ENCODE measurements at regions not wholly inside any gene's neighbourhood (a gene's known extent, or its start where the extent isn't known, plus 50 kb on each side); places are given as distances from the start of the nearest gene placed in this dataset.

GRCh38 chrX:99722094-99722493 is 688.0 kb downstream of the PCDH19 start:
- H4K20me1 ChIP-seq (ENCODE audit: insufficient read depth, low read length) = no peaks in the 10 kb centered on the region
- no peaks in the 10 kb centered on the region for H3K27me3 ChIP-seq (ENCODE audit: control insufficient read depth in 2 of 2, insufficient read depth in 2 of 2, low read length in 2 of 2)
- no peaks in the 10 kb centered on the region for H3K36me3 ChIP-seq (replicated peaks in 1 of 2; ENCODE audit: control insufficient read depth in 1 of 2, insufficient read depth in 2 of 2, low read length in 2 of 2)
- no peak overlapping the region for H3K9ac ChIP-seq (ENCODE audit: insufficient read depth, low read length, poor library complexity, severe bottlenecking)
- H3K27ac ChIP-seq (ENCODE audit: low read depth in 1 of 2, low read length in 2 of 2) = no peak overlapping the region
- H2AFZ ChIP-seq (ENCODE audit: insufficient read depth, low read depth, low read length, poor library complexity, severe bottlenecking) = no peak overlapping the region
- peaks cover 4 to 32% of the 10 kb centered on the region in 2 donors for H3K9me3 ChIP-seq (replicated peaks in 1 of 2; ENCODE audit: control insufficient read depth in 1 of 2, insufficient read depth in 1 of 2, low read length in 2 of 2)
- H3K4me3 ChIP-seq (replicated peaks in 1 of 3; ENCODE audit: low read depth in 2 of 3, low read length in 3 of 3) = no peak overlapping the region
- no peak overlapping the region for H3K4me3 Mint-ChIP-seq
- no peaks in the 10 kb centered on the region for H3K4me1 Mint-ChIP-seq
- peaks cover 1 to 23% (median 5%) of the 10 kb centered on the region in 7 donors for H3K9me3 Mint-ChIP-seq
- H3K4me1 ChIP-seq (ENCODE audit: control insufficient read depth in 1 of 2, insufficient read depth in 2 of 2, low read length in 2 of 2) = no peaks in the 10 kb centered on the region
- peaks cover 0 to under 1% (median 0%) of the 10 kb centered on the region in 3 donors for H3K27me3 Mint-ChIP-seq (ENCODE audit: low read depth in 3 of 3)
- intact Hi-C loops (cut with micrococcal nuclease) = no loop called here
- no peak overlapping the region for H3K27ac Mint-ChIP-seq
- no peak for DNase-seq
- no peak overlapping the region for H3K4me2 ChIP-seq (replicated peaks; ENCODE audit: extremely low read depth, low read length, poor library complexity, severe bottlenecking)
- H3K36me3 Mint-ChIP-seq = no peaks in the 10 kb centered on the region
- no CpG with 5 or more reads among the region's 3 CpGs for WGBS (ENCODE audit: insufficient coverage)
- TF ChIP-seq CTCF (IDR thresholded peaks at IDR 0.05) = no peak
- no peaks in the 10 kb centered on the region for H3K79me2 ChIP-seq (ENCODE audit: insufficient read depth, low read length)

GRCh38 chrX:99719140-99719539 is 690.9 kb downstream of the PCDH19 start:
- Mint-ChIP-seq H3K27me3 (ENCODE audit: low read depth in 3 of 3) (no peaks in the 10 kb centered on the region), H3K36me3 (no peaks in the 10 kb centered on the region), H3K4me3 (no peak overlapping the region), H3K9me3 (peaks cover 1 to 23% (median 11%) of the 10 kb centered on the region in 7 donors), H3K4me1 (no peaks in the 10 kb centered on the region), H3K27ac (no peak overlapping the region)
- no peak overlapping the region for H3K4me3 ChIP-seq (replicated peaks in 1 of 3; ENCODE audit: low read depth in 2 of 3, low read length in 3 of 3)
- no peaks in the 10 kb centered on the region for H3K36me3 ChIP-seq (replicated peaks in 1 of 2; ENCODE audit: control insufficient read depth in 1 of 2, insufficient read depth in 2 of 2, low read length in 2 of 2)
- no peaks in the 10 kb centered on the region for H3K79me2 ChIP-seq (ENCODE audit: insufficient read depth, low read length)
- H2AFZ ChIP-seq (ENCODE audit: insufficient read depth, low read depth, low read length, poor library complexity, severe bottlenecking) = no peak overlapping the region
- no peak overlapping the region for H3K4me2 ChIP-seq (replicated peaks; ENCODE audit: extremely low read depth, low read length, poor library complexity, severe bottlenecking)
- no peaks in the 10 kb centered on the region for H3K27me3 ChIP-seq (ENCODE audit: control insufficient read depth in 2 of 2, insufficient read depth in 2 of 2, low read length in 2 of 2)
- no peaks in the 10 kb centered on the region for H4K20me1 ChIP-seq (ENCODE audit: insufficient read depth, low read length)
- no peak overlapping the region for H3K9ac ChIP-seq (ENCODE audit: insufficient read depth, low read length, poor library complexity, severe bottlenecking)
- peaks cover 4 to 35% of the 10 kb centered on the region in 2 donors for H3K9me3 ChIP-seq (replicated peaks in 1 of 2; ENCODE audit: control insufficient read depth in 1 of 2, insufficient read depth in 1 of 2, low read length in 2 of 2)
- 93% methylated on average over 2 of the region's 6 CpGs for WGBS (ENCODE audit: insufficient coverage)
- no peak overlapping the region for H3K27ac ChIP-seq (ENCODE audit: low read depth in 1 of 2, low read length in 2 of 2)
- H3K4me1 ChIP-seq (ENCODE audit: control insufficient read depth in 1 of 2, insufficient read depth in 2 of 2, low read length in 2 of 2) = no peaks in the 10 kb centered on the region
- no peak for DNase-seq
- intact Hi-C loops (cut with micrococcal nuclease) = no loop called here
- TF ChIP-seq CTCF (IDR thresholded peaks at IDR 0.05) = no peak
